ENCODE measurements at regions not wholly inside any gene's neighbourhood (a gene's known extent, or its start where the extent isn't known, plus 50 kb on each side); places are given as distances from the start of the nearest gene placed in this dataset.

- TF ChIP-seq SP1 (IDR thresholded peaks at IDR 0.05; ENCODE audit: low read depth, low read length) (no peak), YY1 (IDR thresholded peaks at IDR 0.05; ENCODE audit: low read depth, low read length) (no peak), REST (IDR thresholded peaks at IDR 0.05; ENCODE audit: low read depth, low read length) (no peak), CTCF (IDR thresholded peaks at IDR 0.05 in 2 of 3, conservative IDR thresholded peaks at IDR 0.05 in 1 of 3; ENCODE audit: control insufficient read depth in 2 of 3, extremely low read depth in 1 of 3, insufficient read depth in 1 of 3, low read depth in 3 of 3, low read length in 3 of 3) (no peak), CHD4 (IDR thresholded peaks at IDR 0.05) (no peak), ZNF24 (IDR thresholded peaks at IDR 0.05) (no peak), E2F4 (IDR thresholded peaks at IDR 0.05; ENCODE audit: low read depth, low read length) (no peak)
These were observed 143.4 kb upstream of the MVB12B start for GRCh38 chr9:126183266-126183665.

Data from GM12878 (cell line).